ENCODE measurements at regions not wholly inside any gene's neighbourhood (a gene's known extent, or its start where the extent isn't known, plus 50 kb on each side); places are given as distances from the start of the nearest gene placed in this dataset.

DNA sequence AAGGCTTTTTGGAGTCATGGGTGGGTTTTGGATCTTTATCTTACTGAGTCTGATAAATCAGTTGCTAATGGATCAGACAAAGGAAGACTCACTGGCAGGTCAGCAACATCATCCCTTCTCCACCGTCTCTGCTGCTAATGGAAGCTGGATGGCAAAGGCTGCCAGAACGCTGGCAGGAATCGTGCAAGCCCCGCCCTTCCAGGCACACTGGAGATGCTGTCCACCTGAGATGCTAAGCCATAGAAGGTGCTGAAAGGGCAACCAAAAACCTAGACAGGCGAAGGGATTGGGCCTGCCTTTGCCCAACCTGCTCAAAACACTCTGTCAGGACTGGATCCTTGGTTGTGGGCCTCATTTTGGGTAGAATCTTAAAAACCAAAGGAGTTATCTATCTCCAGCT, 139.5 kb upstream of the FSTL4 start:
- TF ChIP-seq, protein P1, sequence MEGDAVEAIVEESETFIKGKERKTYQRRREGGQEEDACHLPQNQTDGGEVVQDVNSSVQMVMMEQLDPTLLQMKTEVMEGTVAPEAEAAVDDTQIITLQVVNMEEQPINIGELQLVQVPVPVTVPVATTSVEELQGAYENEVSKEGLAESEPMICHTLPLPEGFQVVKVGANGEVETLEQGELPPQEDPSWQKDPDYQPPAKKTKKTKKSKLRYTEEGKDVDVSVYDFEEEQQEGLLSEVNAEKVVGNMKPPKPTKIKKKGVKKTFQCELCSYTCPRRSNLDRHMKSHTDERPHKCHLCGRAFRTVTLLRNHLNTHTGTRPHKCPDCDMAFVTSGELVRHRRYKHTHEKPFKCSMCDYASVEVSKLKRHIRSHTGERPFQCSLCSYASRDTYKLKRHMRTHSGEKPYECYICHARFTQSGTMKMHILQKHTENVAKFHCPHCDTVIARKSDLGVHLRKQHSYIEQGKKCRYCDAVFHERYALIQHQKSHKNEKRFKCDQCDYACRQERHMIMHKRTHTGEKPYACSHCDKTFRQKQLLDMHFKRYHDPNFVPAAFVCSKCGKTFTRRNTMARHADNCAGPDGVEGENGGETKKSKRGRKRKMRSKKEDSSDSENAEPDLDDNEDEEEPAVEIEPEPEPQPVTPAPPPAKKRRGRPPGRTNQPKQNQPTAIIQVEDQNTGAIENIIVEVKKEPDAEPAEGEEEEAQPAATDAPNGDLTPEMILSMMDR (conservative IDR thresholded peaks at IDR 0.05), result no peak
- Mint-ChIP-seq H3K36me3 (ENCODE audit: low read depth) (no peaks in the 10 kb centered on the region), H3K4me3 (no peak overlapping the region), H3K27ac (no peak overlapping the region), H3K9me3 (no peaks in the 10 kb centered on the region), H3K27me3 (ENCODE audit: insufficient read depth) (peaks cover 22% of the 10 kb centered on the region), H3K4me1 (peaks cover 6% of the 10 kb centered on the region)
- Histone ChIP-seq H3K9me3 (ENCODE audit: control insufficient read depth, low read length) (no peaks in the 10 kb centered on the region), H3K4me3 (ENCODE audit: low read length) (no peak overlapping the region), H3K27me3 (ENCODE audit: control insufficient read depth, insufficient read depth, low read length, poor library complexity, severe bottlenecking) (peaks cover 7% of the 10 kb centered on the region), H3K27ac (ENCODE audit: low read depth, low read length) (no peak overlapping the region), H3K9ac (ENCODE audit: extremely low read depth, low read length, poor library complexity, severe bottlenecking) (no peak overlapping the region), H3K36me3 (ENCODE audit: control insufficient read depth, insufficient read depth, low read length) (no peaks in the 10 kb centered on the region), H3K4me1 (ENCODE audit: control insufficient read depth, insufficient read depth, low read length) (peaks cover 4% of the 10 kb centered on the region)
- WGBS, 2 experiments (ENCODE audit: insufficient coverage in 1 of 2, insufficient read length in 1 of 2), result 84 to 87% methylated on average over 5 of the region's 5 CpGs
- no peak for DNase-seq

DNA sequence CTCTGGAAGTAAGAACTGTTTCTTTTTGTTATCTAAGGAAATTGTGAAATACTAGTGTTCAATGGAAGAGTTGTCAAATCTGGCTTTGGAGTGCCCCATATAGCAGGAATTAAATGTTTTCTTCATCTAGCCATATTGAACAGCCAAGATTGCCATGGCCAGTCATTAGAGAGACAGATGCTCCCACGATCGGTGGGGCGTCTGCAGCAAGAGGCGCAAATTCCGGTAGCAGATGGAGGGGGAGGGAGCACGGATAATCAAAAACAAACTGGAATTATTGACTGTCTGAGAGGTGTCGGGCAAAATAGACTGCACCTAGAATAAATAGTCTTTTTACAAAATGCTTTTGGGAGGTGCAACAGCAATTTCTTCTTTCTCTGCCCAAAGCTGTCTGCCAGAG, 139.1 kb upstream of the FSTL4 start:
- H3K9me3 Mint-ChIP-seq, result no peaks in the 10 kb centered on the region
- Histone ChIP-seq H3K4me3 (ENCODE audit: low read length) (no peak overlapping the region), H3K9ac (ENCODE audit: extremely low read depth, low read length, poor library complexity, severe bottlenecking) (no peak overlapping the region), H3K27ac (ENCODE audit: low read depth, low read length) (no peak overlapping the region), H3K27me3 (ENCODE audit: control insufficient read depth, insufficient read depth, low read length, poor library complexity, severe bottlenecking) (peaks cover 7% of the 10 kb centered on the region), H3K9me3 (ENCODE audit: control insufficient read depth, low read length) (no peaks in the 10 kb centered on the region), H3K4me1 (ENCODE audit: control insufficient read depth, insufficient read depth, low read length) (peaks cover 4% of the 10 kb centered on the region), H3K36me3 (ENCODE audit: control insufficient read depth, insufficient read depth, low read length) (no peaks in the 10 kb centered on the region)
- no peak overlapping the region for H3K27ac Mint-ChIP-seq
- peaks cover 6% of the 10 kb centered on the region for H3K4me1 Mint-ChIP-seq
- no peak overlapping the region for H3K4me3 Mint-ChIP-seq
- no peak for DNase-seq
- WGBS, 2 experiments (ENCODE audit: insufficient coverage in 1 of 2, insufficient read length in 1 of 2), result 87 to 91% methylated on average over 7 of the region's 7 CpGs
- H3K36me3 Mint-ChIP-seq (ENCODE audit: low read depth), result no peaks in the 10 kb centered on the region
- TF ChIP-seq, protein P1 (conservative IDR thresholded peaks at IDR 0.05), result no peak
- peaks cover 17% of the 10 kb centered on the region for H3K27me3 Mint-ChIP-seq (ENCODE audit: insufficient read depth)

DNA sequence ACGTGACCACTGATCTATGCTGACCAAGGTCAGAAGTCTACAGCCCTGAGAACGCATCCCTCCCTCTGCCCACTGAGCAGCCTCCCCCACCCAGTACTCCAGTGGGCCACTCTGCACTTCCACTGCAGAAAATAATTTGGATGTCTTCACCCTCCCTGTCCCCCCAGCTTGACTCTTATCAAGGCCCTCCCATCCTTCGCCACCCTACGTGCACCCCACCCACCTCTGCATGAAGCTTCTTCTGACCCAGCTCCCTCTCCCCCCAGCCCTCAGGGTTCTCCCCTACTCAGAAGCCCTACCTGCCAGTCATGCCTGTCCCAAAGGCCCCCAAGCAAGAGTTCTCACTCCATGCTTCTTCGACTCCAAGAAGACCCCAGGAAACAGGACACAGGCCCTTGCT, 138.5 kb upstream of the FSTL4 start:
- H3K27me3 ChIP-seq (ENCODE audit: control insufficient read depth, insufficient read depth, low read length, poor library complexity, severe bottlenecking), result peaks cover 5% of the 10 kb centered on the region
- TF ChIP-seq, protein P1 (conservative IDR thresholded peaks at IDR 0.05), result no peak
- WGBS, 2 experiments (ENCODE audit: insufficient coverage in 1 of 2, insufficient read length in 1 of 2), result 90 to 91% methylated on average over 3 to 5 of the region's 5 CpGs
- Mint-ChIP-seq H3K9me3 (no peaks in the 10 kb centered on the region), H3K27ac (no peak overlapping the region), H3K4me1 (peaks cover 6% of the 10 kb centered on the region), H3K27me3 (ENCODE audit: insufficient read depth) (peaks cover 13% of the 10 kb centered on the region), H3K4me3 (no peak overlapping the region), H3K36me3 (ENCODE audit: low read depth) (no peaks in the 10 kb centered on the region)
- no peaks in the 10 kb centered on the region for H3K9me3 ChIP-seq (ENCODE audit: control insufficient read depth, low read length)
- H3K9ac ChIP-seq (ENCODE audit: extremely low read depth, low read length, poor library complexity, severe bottlenecking), result no peak overlapping the region
- H3K27ac ChIP-seq (ENCODE audit: low read depth, low read length), result no peak overlapping the region
- H3K4me1 ChIP-seq (ENCODE audit: control insufficient read depth, insufficient read depth, low read length), result peaks cover 4% of the 10 kb centered on the region
- DNase-seq, result no peak
- H3K36me3 ChIP-seq (ENCODE audit: control insufficient read depth, insufficient read depth, low read length), result no peaks in the 10 kb centered on the region
- H3K4me3 ChIP-seq (ENCODE audit: low read length), result no peak overlapping the region

Measured in endodermal cell (in vitro differentiated cells).